ENCODE measurements at regions not wholly inside any gene's neighbourhood (a gene's known extent, or its start where the extent isn't known, plus 50 kb on each side); places are given as distances from the start of the nearest gene placed in this dataset.

DNA sequence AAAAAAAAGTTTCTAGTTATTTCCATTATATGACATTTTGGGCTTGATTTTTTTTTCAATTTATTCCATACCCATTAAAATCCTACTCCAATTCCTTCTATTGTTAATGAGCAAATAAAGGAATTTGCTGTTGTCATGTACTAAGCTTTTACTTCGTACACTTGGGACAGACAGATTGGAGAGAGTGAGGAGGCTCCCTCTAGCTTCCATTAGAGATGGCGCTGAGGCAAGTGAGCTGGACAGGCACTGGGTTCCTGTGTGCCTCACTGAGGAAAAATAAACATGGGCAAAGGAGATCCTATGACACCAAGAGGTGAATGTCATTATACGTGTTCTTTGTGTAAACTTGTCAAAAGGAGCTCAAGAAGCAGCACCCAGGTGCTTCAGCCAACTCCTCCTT is 441.1 kb upstream of the MDFIC2 start:
- peak in 1 of 4 experiments; percentile 48 for TF ChIP-seq CTCF (IDR thresholded peaks at IDR 0.05)
- TF ChIP-seq POLR2AphosphoS5 (IDR thresholded peaks at IDR 0.05), result peak; percentile 8
- TF ChIP-seq POLR2A (IDR thresholded peaks at IDR 0.05), result no peak
